ENCODE measurements at regions not wholly inside any gene's neighbourhood (a gene's known extent, or its start where the extent isn't known, plus 50 kb on each side); places are given as distances from the start of the nearest gene placed in this dataset.
A peak's percentile ranks its signal among the peaks of the same experiment; 100 is the strongest.

- no peak for DNase-seq (ENCODE audit: low spot score)
Measured at GRCh38 chr14:76603713-76604112, 157.6 kb upstream of the VASH1 start.

GRCh38 chr14:76607510-76607909 lies 153.8 kb upstream of the VASH1 start:
- no peak for DNase-seq (ENCODE audit: low spot score)

GRCh38 chr14:76612654-76613053 lies 148.6 kb upstream of the VASH1 start:
- DNase-seq (ENCODE audit: low spot score) = no peak

GRCh38 chr14:76613616-76614015 lies 147.7 kb upstream of the VASH1 start:
- DNase-seq (ENCODE audit: low spot score) = no peak

- DNase-seq (ENCODE audit: low spot score) = no peak
Measured at GRCh38 chr14:76615331-76615730, 145.9 kb upstream of the VASH1 start.

GRCh38 chr14:76617440-76617839 lies 143.8 kb upstream of the VASH1 start:
- DNase-seq (ENCODE audit: low spot score) = no peak

GRCh38 chr14:76636602-76637001 lies 124.7 kb upstream of the VASH1 start:
- DNase-seq (ENCODE audit: low spot score) = no peak

- no peak for DNase-seq (ENCODE audit: low spot score)
Measured at GRCh38 chr14:76638841-76639240, 122.4 kb upstream of the VASH1 start.

GRCh38 chr14:76639606-76640229 lies 121.5 kb upstream of the VASH1 start:
- DNase-seq (ENCODE audit: low spot score) = no peak

- DNase-seq (ENCODE audit: low spot score) = no peak
Measured at GRCh38 chr14:76640923-76641395, 120.3 kb upstream of the VASH1 start.

- no peak for DNase-seq (ENCODE audit: low spot score)
Measured at GRCh38 chr14:76641541-76641940, 119.7 kb upstream of the VASH1 start.

GRCh38 chr14:76643887-76644286 lies 117.4 kb upstream of the VASH1 start:
- no peak for DNase-seq (ENCODE audit: low spot score)

- DNase-seq (ENCODE audit: low spot score) = peak; percentile 79
Measured at GRCh38 chr14:76644855-76645518, 116.3 kb upstream of the VASH1 start.

- DNase-seq (ENCODE audit: low spot score) = no peak
Measured at GRCh38 chr14:76647697-76648298, 113.5 kb upstream of the VASH1 start.

- no peak for DNase-seq (ENCODE audit: low spot score)
Measured at GRCh38 chr14:76651410-76652055, 109.7 kb upstream of the VASH1 start.

- DNase-seq (ENCODE audit: low spot score) = no peak
Measured at GRCh38 chr14:76653875-76654572, 107.2 kb upstream of the VASH1 start.

- no peak for DNase-seq (ENCODE audit: low spot score)
Measured at GRCh38 chr14:76654573-76655108, 106.6 kb upstream of the VASH1 start.

GRCh38 chr14:76655331-76655730 lies 105.9 kb upstream of the VASH1 start:
- DNase-seq (ENCODE audit: low spot score) = no peak

- no peak for DNase-seq (ENCODE audit: low spot score)
Measured at GRCh38 chr14:76656592-76656991, 104.7 kb upstream of the VASH1 start.

GRCh38 chr14:76657404-76657803 lies 103.9 kb upstream of the VASH1 start:
- DNase-seq (ENCODE audit: low spot score) = no peak

GRCh38 chr14:76657846-76658245 lies 103.4 kb upstream of the VASH1 start:
- DNase-seq (ENCODE audit: low spot score) = peak; percentile 2

- no peak for DNase-seq (ENCODE audit: low spot score)
Measured at GRCh38 chr14:76662580-76662979, 98.7 kb upstream of the VASH1 start.

Measured in ecto neural progenitor cell (in vitro differentiated cells).